HG03457 (cell line): ENCODE measurements at regions not wholly inside any gene's neighbourhood (a gene's known extent, or its start where the extent isn't known, plus 50 kb on each side); places are given as distances from the start of the nearest gene placed in this dataset.
"Not testable (repeated sequence)": the region's sequence is repeated elsewhere in the genome, so short reads cannot be mapped to it uniquely, and the experiment has no call there.

Source experiments
- ATAC-seq: cut with Tn5 transposase; IDR thresholded peaks from one replicate; pipeline ENCODE4 v1.9.1; 2021; ENCODE audit warnings: moderate number of reproducible peaks; ENCODE audit not compliant: unreplicated experiment

GRCh38 chr9:88596376-88596775 lies 61.4 kb downstream of the NXNL2 start:
- ATAC-seq, result no peak

DNA sequence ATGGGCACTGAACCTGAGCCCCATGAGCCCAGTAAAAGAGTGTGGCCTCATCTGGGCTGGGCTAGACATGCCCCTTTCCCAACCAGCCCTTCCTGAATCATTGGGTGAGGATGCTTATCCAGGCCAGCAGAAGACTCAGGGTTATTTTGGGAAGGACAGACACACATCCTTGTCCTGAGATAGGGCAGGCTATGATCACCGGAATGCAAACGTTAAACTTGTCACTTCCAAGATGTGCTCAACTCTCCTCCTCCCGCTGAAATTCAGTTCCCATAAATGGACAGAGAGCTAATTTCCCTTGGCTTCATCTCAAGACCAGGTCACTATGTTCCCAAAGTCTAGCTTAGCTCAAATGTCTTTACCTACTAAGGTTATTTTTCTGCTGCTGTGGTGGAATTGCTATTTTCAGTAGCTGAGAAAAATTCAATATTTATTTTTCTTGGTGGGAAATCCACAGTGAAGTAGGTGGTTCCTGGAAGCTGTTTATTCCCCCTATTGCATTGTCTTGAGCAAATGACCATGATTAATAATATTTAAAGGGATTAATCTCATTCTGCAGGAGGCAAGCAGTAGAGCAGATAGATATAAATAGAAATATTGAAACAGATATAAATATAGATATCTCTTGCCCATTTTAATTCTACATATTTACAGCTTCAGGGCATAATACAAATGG lies 70.0 kb downstream of the NXNL2 start:
- no peak for ATAC-seq

DNA sequence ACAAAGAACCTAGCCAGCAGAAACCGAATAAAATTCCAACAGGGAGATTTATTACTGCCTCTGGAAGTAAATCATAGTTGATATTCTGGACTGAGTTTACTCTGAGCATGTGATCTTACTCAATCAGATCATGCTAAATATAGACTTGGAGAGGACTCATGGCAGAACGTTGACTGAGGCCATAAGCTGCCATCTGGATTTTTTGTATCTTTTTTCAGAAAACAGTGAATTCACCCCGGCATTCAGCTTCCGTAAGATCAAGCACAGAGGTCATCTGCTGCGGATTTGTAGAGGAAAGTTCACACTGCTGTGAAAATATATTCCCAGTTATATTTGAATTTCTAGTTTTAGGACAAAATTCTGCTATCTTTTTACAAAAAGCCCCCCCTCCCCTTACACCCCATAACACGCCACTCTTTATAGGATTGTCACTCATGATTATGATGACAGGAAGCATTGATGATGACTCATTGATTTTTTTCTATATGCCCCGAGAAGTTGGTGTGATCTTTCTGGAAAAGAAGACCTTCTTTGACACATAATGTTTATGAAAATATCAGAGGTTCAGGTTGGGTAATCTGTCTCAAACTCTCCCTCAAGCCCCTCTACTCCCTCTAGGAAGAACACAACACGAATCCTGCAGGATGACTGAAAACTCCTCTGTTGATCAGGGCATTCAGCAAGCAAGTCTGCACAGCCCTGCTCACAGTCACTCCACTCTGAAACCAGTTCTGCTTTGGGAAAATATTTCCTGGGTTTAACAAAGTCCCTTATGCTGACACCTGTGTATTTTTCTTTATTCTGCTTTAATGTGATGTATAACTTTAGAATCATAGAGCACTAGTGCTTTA lies 70.8 kb downstream of the NXNL2 start:
- no peak for ATAC-seq

DNA sequence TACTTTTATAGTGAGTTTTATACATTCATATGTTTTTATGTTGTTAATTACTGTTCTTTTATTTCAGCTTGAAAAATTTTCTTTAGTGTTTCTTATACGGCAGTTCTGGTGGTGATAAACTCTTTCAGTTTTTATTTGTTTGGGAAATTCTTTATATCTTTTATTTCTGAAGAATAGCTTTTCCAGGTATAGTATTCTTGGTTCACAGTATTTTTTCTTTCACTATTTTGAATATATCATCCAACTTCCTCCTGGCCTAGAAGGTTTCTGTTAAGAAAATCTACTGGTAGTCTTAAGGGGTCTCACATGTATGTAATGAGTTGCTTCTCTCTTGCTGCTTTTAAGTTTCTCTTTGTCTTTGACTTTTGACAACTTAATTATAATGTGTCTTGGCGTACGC lies 79.4 kb downstream of the NXNL2 start:
- no peak for ATAC-seq

GRCh38 chr9:88623698-88624097 lies 88.7 kb downstream of the NXNL2 start:
- no peak for ATAC-seq

DNA sequence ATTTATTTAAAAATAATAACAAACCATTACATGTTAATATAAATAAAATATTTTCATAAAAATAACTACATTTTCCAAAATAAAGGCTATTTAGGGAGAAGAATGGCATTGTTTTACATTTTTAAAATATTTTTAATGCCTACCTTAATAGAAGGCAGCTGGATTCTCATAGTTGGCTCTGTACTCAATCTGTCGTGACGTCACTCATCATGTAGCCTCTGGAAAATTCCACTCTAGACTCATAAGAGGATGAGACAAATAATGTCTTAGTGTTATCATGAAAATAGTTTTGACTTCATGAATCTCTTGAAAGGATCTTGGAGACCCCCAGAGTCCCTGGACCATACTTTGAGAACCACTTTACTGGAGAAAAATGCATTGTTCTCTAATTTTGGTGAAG lies 93.1 kb downstream of the NXNL2 start:
- no peak for ATAC-seq

GRCh38 chr9:88628811-88629210 lies 93.8 kb downstream of the NXNL2 start:
- ATAC-seq, result no peak

GRCh38 chr9:88630574-88630973 lies 95.6 kb downstream of the NXNL2 start:
- ATAC-seq, result not testable (repeated sequence)

DNA sequence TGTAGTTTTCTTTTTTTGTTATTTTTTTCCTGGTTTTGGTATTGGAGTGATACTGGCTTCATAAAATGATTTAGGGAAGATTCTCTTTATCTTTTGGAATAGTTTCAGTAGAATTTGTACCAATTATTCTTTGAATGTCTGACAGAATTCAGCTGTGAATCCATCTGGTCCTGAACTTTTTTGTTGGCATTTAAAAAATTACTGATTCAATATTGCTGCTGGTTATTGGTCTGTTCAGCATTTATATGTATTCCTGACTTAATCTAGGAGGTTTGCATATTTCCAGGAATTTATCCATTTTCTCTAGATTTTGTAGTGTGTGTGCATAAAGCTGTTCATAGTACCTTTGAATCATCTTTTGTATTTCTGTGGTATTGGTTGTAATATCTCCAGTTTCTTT lies 100.2 kb downstream of the NXNL2 start:
- no peak for ATAC-seq

GRCh38 chr9:88641456-88642240 lies 106.7 kb downstream of the NXNL2 start:
- no peak for ATAC-seq

DNA sequence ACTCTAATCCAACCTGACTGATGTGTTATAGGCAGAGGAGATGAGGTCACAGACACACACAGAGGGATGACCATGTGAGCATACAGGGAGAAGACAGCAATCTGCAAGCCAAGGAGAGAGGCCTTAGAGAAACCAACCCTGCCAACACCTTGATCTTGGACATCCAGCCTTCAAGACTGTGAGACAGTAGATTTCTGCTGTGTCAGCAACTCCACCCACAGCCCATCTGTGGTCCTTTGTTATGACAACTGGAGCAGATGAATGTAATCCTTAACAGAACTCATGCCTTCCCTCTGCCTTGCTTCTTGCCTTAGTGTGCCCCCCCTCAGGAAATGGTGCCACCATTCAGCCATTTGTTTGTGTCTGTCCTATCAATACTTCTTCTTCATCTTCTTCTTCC lies 107.4 kb downstream of the NXNL2 start:
- no peak for ATAC-seq

- no peak for ATAC-seq
These were observed 109.0 kb downstream of the NXNL2 start for GRCh38 chr9:88643931-88644330.

GRCh38 chr9:88645172-88645878 lies 110.3 kb downstream of the NXNL2 start:
- no peak for ATAC-seq

- ATAC-seq, result no peak
These were observed 110.9 kb downstream of the NXNL2 start for GRCh38 chr9:88645879-88646199.

DNA sequence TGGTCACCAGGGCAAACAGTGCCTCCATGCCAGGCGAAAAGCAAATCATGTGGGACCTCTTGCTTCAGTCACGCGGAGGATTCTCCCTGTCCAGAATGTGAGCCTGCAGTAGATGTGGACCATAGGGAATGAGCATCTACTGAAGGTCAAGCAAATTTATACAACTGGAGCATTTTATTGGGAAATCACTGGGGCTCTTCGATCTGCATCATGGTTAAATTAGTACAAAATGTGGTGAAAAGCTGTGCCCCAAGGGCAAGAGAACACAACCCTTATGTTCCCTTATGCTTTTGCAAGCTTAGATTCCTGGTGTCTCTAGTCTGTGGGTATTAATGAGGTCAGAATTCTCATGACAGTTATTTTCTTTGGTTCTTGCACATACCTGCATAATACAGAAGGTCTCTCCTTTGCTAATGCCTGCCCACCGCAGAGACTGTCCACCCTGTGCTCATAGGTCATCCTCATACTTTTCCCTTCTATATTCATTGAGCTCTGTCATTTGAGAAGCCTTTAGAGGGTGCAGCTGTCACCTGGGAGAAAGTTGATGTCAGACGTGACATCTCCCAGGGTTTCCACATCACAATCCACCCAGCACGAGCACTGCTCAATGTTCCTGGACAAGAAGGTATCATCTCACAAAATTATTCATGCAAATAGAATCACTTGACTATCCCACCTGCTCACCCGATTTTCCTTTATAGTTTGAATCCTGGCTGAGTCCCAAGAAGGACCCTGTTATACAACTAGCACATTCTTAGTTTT lies 111.7 kb downstream of the NXNL2 start:
- no peak for ATAC-seq

DNA sequence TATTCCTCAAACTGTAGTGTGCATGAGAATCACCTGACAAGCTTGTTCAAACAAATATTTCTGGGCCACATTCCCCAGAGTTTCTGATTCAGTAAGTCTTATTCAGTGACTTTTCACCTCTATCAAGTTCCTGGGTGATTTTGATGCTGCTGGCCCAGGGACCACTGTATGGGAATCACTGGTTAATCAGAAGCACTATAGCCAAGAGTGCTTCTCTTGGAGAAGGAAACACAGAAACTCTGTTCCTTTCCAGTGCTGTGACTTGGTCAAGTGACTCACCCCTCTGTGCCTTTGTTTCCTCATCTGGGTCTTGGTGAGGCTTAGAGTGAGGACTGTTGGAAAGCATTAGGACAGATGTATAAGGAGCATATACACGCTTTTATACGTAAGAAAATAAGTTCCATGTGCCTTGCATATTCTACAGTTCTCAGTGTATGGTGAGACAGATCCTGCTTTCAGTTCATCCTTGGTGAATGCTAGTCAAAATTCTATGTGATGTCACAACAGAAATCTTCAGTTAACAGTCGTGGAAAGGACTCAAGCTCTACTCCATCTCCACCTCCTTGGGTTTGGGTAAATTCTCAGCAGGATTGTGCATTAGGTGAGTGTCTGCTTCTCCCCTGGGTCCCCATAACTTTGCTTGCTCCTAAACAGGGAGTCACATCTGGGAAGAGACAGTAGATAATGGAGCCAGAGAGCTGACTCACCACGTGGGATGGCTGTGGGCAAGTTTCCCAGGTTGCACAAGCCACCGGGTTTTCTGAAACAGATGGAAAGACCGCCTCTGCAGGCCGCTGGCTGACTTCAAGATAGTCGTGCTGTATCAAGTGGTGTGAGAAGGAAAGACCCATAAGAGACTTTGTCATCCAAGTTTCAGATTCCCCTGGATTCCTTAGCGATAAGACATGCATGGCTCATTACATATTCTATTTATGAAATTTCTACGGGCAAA lies 117.0 kb downstream of the NXNL2 start:
- no peak for ATAC-seq

GRCh38 chr9:88652876-88653275 lies 117.9 kb downstream of the NXNL2 start:
- no peak for ATAC-seq

DNA sequence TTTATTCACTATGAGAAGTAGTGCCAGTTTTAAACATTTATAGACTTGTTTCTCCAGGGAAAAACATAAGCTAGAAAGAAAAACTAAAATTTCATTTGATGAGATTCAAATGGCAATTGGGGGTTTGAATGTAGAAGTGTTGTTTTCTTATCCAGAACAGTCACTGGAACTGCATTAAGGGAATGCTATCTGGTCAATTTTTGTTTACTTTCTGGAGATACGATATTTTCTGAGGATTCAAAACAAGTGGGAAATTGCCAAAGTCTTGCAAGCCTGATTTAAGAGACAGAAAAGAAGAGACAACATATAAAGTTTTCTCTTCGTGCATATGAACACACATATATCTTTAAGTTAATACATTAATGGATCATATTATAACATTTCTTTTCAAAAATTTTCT lies 118.4 kb downstream of the NXNL2 start:
- no peak for ATAC-seq

- no peak for ATAC-seq
These were observed 118.9 kb downstream of the NXNL2 start for GRCh38 chr9:88653911-88654310.
